Epithelial cell of esophagus (primary cell): ENCODE measurements at regions not wholly inside any gene's neighbourhood (a gene's known extent, or its start where the extent isn't known, plus 50 kb on each side); places are given as distances from the start of the nearest gene placed in this dataset.

Source experiments
- DNase-seq: peaks from one replicate; pipeline ENCODE4 v3.0.0; 2010; ENCODE audit warnings: low read depth
- H3K4me3 ChIP-seq: 2 replicates; pipeline ENCODE4 v1.5.1; 2011; ENCODE audit warnings: mild to moderate bottlenecking, low read length, control low read depth
- CTCF ChIP-seq: IDR thresholded peaks from 2 replicates; pipeline ENCODE4 v1.5.1; 2011; ENCODE audit warnings: low read depth, mild to moderate bottlenecking, low read length, control low read depth, inconsistent platforms; ENCODE audit not compliant: insufficient read depth; ENCODE audit errors: missing control alignments

- no peak overlapping the region for H3K4me3 ChIP-seq
- DNase-seq: no peak
- TF ChIP-seq CTCF: no peak
Observed at GRCh38 chr1:223486932-223487886, 94.0 kb downstream of the CCDC185 start.

GRCh38 chr1:223487887-223488259 is 94.7 kb downstream of the CCDC185 start:
- TF ChIP-seq CTCF: no peak
- H3K4me3 ChIP-seq: no peak overlapping the region
- DNase-seq: no peak

GRCh38 chr1:223489439-223489838 is 96.2 kb downstream of the CCDC185 start:
- no peak for TF ChIP-seq CTCF
- H3K4me3 ChIP-seq: no peak overlapping the region
- no peak for DNase-seq

GRCh38 chr1:223490256-223490655 is 97.0 kb downstream of the CCDC185 start:
- DNase-seq: no peak
- no peak for TF ChIP-seq CTCF
- H3K4me3 ChIP-seq: no peak overlapping the region
